Activated naive CD4-positive, alpha-beta T cell treated with anti-CD3 and anti-CD28 coated beads for 36 hours (primary cell): ENCODE measurements at regions not wholly inside any gene's neighbourhood (a gene's known extent, or its start where the extent isn't known, plus 50 kb on each side); places are given as distances from the start of the nearest gene placed in this dataset.

Source experiments
- CTCF ChIA-PET: fragments of 350-600 bp; sonication (Branson Sonifier 250); formaldehyde crosslinking; loops from one replicate; lab custom pipeline; 2021; ENCODE audit warnings: antibody characterized with exemption; lab: Charles Lee
- DNase-seq: peaks from one replicate; pipeline ENCODE4 v3.0.0-alpha.2; 2020
- H3K27ac Mint-ChIP-seq: one replicate; pipeline ENCODE4 v1.8.0; 2021; ENCODE audit warnings: mild to moderate bottlenecking, mixed read lengths
- H3K27me3 Mint-ChIP-seq: one replicate; pipeline ENCODE4 v1.8.0; 2021; ENCODE audit warnings: low read depth, mixed read lengths
- H3K36me3 Mint-ChIP-seq: one replicate; pipeline ENCODE4 v1.8.0; 2021; ENCODE audit warnings: low read depth, mixed read lengths
- H3K4me1 Mint-ChIP-seq: one replicate; pipeline ENCODE4 v1.8.0; 2021; ENCODE audit warnings: low read depth, mixed read lengths
- H3K4me3 Mint-ChIP-seq: one replicate; pipeline ENCODE4 v1.8.0; 2021; ENCODE audit warnings: mild to moderate bottlenecking, moderate library complexity, mixed read lengths
- H3K9me3 Mint-ChIP-seq: one replicate; pipeline ENCODE4 v1.8.0; 2021; ENCODE audit warnings: mixed read lengths
- intact Hi-C: fragments of 100-400 bp; cut with micrococcal nuclease; formaldehyde crosslinking; loops from one replicate; pipeline ENCODE4 v1.15.1; 2023

DNA sequence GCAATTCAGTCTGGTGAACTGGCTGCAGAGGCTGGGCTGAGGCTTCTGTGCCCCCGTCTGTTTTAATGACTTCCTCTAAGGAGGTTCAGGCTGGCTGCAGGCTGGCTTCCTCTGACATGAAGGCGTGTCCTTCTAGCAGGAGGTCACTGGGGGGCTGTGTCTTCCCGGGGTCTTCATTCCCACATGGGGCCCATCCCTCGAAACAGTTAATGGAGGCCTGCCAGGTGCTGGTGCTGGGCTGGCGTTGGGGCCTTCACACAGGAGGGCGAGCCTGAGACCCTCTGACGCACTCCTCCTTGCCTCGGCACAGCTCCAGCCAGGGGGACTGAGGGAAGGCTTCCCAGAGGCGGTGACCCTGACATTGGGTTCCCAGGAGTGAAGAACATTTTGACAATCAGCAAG lies 57.7 kb upstream of the DLK1 start:
- intact Hi-C loops, result no loop called here
- H3K9me3 Mint-ChIP-seq, result no peaks in the 10 kb centered on the region
- H3K4me1 Mint-ChIP-seq, result no peaks in the 10 kb centered on the region
- no peaks in the 10 kb centered on the region for H3K36me3 Mint-ChIP-seq
- no peak overlapping the region for H3K27ac Mint-ChIP-seq
- H3K4me3 Mint-ChIP-seq, result no peak overlapping the region
- peaks cover 34% of the 10 kb centered on the region for H3K27me3 Mint-ChIP-seq
- no peak for DNase-seq
- CTCF ChIA-PET, result interaction anchor here (1.2 kb wide), 1 partner anchor 24 kb away, joined by 3 read pairs; no protein-coding TSS in a partner anchor

GRCh38 chr14:100669468-100669867 lies 57.2 kb upstream of the DLK1 start:
- no peak for DNase-seq
- intact Hi-C loops, result no loop called here
- Mint-ChIP-seq H3K36me3 (no peaks in the 10 kb centered on the region), H3K4me3 (no peak overlapping the region), H3K27me3 (peaks cover 37% of the 10 kb centered on the region), H3K4me1 (no peaks in the 10 kb centered on the region), H3K27ac (no peak overlapping the region), H3K9me3 (no peaks in the 10 kb centered on the region)
- CTCF ChIA-PET, result interaction anchor here (0.6 kb wide), 1 partner anchor 37 kb away, joined by 3 read pairs; no protein-coding TSS in a partner anchor

DNA sequence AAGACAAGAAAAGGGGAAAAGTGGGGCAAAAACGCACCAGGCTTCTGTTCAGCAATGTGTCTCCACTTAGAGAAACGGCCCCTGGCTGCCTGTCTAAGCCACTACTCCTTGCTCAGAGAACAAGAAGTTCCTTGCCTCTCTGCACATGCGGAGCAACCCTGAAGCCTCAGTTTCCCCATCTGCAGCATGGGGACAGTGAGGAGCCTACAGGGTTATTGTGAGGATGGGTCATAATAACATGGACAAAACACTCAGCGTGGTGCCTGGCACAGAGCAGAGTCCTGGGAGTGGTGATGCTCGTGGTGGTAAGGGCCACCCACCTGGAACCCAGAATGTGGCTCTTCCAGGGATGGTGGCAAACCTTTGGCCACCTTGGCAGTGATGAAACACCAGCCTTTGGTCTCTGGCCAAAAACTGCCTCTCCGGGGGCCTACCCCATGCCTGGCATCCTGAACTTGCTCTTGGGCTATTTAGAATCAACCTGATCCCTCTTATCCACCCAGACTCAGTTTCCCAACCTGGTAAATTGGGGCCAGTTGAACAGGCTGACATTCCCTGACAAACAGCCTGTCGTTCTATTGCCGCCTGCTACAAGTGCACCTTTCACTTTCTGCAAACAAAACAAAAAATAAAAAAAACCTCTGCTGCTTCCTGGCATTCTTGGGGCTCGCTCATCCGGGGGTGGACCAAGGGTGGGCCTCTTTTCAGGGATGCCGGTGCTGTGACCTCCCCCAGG lies 56.5 kb upstream of the DLK1 start:
- no peak for DNase-seq
- intact Hi-C loops, result no loop called here
- Mint-ChIP-seq H3K27ac (no peak overlapping the region), H3K4me1 (no peaks in the 10 kb centered on the region), H3K9me3 (no peaks in the 10 kb centered on the region), H3K27me3 (peaks cover 41% of the 10 kb centered on the region), H3K4me3 (no peak overlapping the region), H3K36me3 (no peaks in the 10 kb centered on the region)
- CTCF ChIA-PET, result interaction anchor here (0.6 kb wide), 1 partner anchor 37 kb away, joined by 3 read pairs; no protein-coding TSS in a partner anchor

DNA sequence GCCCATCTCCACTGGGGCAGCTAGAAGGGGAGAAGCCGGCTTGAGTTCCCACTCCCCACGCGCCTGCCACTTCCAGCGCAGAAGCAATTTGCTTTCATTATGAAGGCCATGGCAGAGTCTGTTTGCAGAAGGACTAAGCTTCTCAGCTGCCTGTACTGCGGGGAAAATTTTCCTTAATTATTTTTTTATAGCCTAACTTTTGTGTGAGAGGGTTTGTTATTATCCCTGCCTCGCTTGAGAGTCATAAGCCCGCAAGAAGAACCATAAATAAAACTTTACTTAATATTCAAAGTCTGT lies 56.0 kb upstream of the DLK1 start:
- CTCF ChIA-PET, result no interaction called here
- peaks cover 41% of the 10 kb centered on the region for H3K27me3 Mint-ChIP-seq
- DNase-seq, result no peak
- H3K27ac Mint-ChIP-seq, result no peak overlapping the region
- H3K36me3 Mint-ChIP-seq, result no peaks in the 10 kb centered on the region
- intact Hi-C loops, result no loop called here
- no peaks in the 10 kb centered on the region for H3K4me1 Mint-ChIP-seq
- H3K4me3 Mint-ChIP-seq, result no peak overlapping the region
- H3K9me3 Mint-ChIP-seq, result no peaks in the 10 kb centered on the region

GRCh38 chr14:100671386-100671901 lies 55.2 kb upstream of the DLK1 start:
- no peaks in the 10 kb centered on the region for H3K36me3 Mint-ChIP-seq
- no peak overlapping the region for H3K4me3 Mint-ChIP-seq
- H3K27ac Mint-ChIP-seq, result no peak overlapping the region
- CTCF ChIA-PET, result no interaction called here
- H3K4me1 Mint-ChIP-seq, result no peaks in the 10 kb centered on the region
- no peaks in the 10 kb centered on the region for H3K9me3 Mint-ChIP-seq
- no peak for DNase-seq
- intact Hi-C loops, result no loop called here
- peaks cover 40% of the 10 kb centered on the region for H3K27me3 Mint-ChIP-seq

DNA sequence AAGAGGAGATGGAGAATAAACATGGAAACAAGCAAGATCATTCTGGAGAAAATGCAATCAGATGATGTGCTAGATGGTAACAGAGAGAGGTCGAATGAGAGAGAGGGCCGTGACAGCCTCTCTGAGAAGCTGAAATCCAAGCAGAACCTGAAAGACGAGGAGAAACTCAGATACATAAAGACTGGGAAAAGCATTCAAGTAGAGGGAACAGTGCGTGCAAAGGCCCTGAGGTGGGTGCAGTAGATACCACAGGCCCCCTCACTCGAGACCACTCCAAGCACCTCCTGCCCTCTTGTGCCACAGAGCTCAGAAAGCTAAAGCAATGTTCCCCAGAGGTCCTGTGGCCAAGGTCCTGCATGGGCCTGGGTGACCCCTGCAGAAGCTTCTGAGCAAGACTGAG lies 54.8 kb upstream of the DLK1 start:
- CTCF ChIA-PET, result interaction anchor here (1.2 to 1.3 kb wide), 2 partner anchors 9 to 16 kb away, joined by 3 read pairs; no protein-coding TSS in a partner anchor
- Mint-ChIP-seq H3K4me1 (no peaks in the 10 kb centered on the region), H3K9me3 (no peaks in the 10 kb centered on the region), H3K27ac (no peak overlapping the region), H3K36me3 (no peaks in the 10 kb centered on the region), H3K4me3 (no peak overlapping the region), H3K27me3 (peaks cover 39% of the 10 kb centered on the region)
- DNase-seq, result no peak
- intact Hi-C loops, result no loop called here

- CTCF ChIA-PET, result interaction anchor here (1.2 to 1.3 kb wide), 2 partner anchors 11 to 18 kb away, joined by 3 read pairs; no protein-coding TSS in a partner anchor
- no peak for DNase-seq
- Mint-ChIP-seq H3K27me3 (peaks cover 39% of the 10 kb centered on the region), H3K36me3 (no peaks in the 10 kb centered on the region), H3K4me1 (no peaks in the 10 kb centered on the region), H3K27ac (no peak overlapping the region), H3K9me3 (no peaks in the 10 kb centered on the region), H3K4me3 (no peak overlapping the region)
- intact Hi-C loops, result no loop called here
Observed at GRCh38 chr14:100673085-100673806, 53.4 kb upstream of the DLK1 start.

DNA sequence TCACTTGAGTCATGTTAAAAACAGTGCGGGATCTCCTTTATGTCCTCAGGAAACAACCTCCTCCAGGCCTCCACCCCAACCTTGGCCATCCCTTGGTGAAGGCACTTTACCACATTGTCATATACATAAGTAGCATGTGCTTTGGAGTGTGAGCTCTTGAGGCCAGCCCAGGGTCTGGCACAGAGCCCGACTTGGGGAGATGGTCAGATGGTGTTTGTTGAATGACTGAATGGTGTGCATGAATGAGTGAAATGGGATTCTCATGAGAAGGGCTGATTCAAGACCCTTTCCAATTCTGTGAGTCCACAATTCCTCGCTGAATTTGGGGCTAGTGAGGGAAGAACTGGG lies 52.9 kb upstream of the DLK1 start:
- Mint-ChIP-seq H3K4me1 (no peaks in the 10 kb centered on the region), H3K27me3 (peaks cover 39% of the 10 kb centered on the region), H3K9me3 (no peaks in the 10 kb centered on the region), H3K27ac (no peak overlapping the region), H3K4me3 (no peak overlapping the region), H3K36me3 (no peaks in the 10 kb centered on the region)
- no peak for DNase-seq
- intact Hi-C loops, result no loop called here
- CTCF ChIA-PET, result no interaction called here

DNA sequence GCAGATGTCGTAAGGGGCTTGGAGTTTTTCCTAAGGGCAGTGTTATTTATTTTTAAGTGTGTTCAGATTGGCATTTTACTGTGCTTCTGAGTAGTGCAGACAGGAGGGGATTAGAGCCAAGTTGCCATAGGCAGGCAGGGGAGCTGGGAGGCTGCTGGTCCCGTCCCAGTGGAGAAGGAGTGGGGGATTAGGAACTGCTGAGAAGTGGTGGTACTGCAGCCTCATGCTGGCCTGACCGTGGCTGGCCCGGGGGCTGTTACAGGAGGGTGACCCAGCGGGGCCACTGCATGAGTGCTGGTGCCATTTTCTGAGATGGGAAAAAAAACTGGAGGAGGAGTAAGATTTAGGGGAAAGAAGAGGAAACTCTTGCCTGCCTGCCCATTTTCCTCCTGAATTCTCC lies 52.3 kb upstream of the DLK1 start:
- intact Hi-C loops, result no loop called here
- CTCF ChIA-PET, result no interaction called here
- Mint-ChIP-seq H3K27me3 (peaks cover 35% of the 10 kb centered on the region), H3K36me3 (no peaks in the 10 kb centered on the region), H3K4me3 (no peak overlapping the region), H3K4me1 (no peaks in the 10 kb centered on the region), H3K9me3 (no peaks in the 10 kb centered on the region), H3K27ac (no peak overlapping the region)
- no peak for DNase-seq

DNA sequence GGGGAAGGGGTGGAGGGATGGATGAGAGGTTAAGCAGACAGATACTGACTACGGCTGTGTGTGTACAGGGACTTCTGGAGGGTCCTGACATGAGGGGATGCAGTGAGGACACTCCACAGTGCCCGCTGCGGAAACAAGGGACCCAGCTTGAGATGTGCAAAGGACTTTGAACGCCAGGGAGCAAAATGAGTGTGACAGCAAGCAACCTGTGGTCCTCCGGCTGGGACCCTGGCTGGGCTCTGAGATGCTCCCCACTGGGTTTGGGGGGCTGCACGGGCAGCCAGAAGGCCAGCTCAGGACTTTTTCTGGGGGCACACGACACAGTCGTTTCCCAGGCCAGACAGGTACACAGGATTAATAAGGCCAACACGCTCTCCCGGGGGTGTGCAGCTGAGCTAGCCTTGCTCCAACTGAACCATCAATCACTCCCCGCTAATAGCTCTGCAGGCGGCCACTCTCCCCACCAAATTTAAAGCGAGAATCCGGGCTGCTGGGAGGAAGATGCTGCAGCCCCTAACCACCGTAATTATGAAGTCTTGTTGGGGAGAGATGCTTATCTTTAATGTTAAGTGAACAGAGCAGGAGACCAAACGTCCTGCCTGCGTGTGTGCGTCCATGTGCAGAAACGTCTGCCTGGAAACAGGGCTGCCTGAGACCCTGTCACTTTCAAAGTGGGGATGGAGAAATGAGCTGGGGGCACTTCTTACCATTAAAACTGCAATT lies 51.6 kb upstream of the DLK1 start:
- no peak for DNase-seq
- Mint-ChIP-seq H3K36me3 (no peaks in the 10 kb centered on the region), H3K27me3 (peaks cover 35% of the 10 kb centered on the region), H3K27ac (no peak overlapping the region), H3K4me1 (no peaks in the 10 kb centered on the region), H3K4me3 (no peak overlapping the region), H3K9me3 (no peaks in the 10 kb centered on the region)
- CTCF ChIA-PET, result no interaction called here
- intact Hi-C loops, result no loop called here

- no peak overlapping the region for H3K4me3 Mint-ChIP-seq
- no peaks in the 10 kb centered on the region for H3K36me3 Mint-ChIP-seq
- H3K27me3 Mint-ChIP-seq, result peaks cover 29% of the 10 kb centered on the region
- no peak overlapping the region for H3K27ac Mint-ChIP-seq
- CTCF ChIA-PET, result no interaction called here
- no peaks in the 10 kb centered on the region for H3K4me1 Mint-ChIP-seq
- no peaks in the 10 kb centered on the region for H3K9me3 Mint-ChIP-seq
- no peak for DNase-seq
- intact Hi-C loops, result no loop called here
Observed at GRCh38 chr14:100675699-100676684, 50.7 kb upstream of the DLK1 start.
